22Rv1 (cell line): ENCODE measurements at regions not wholly inside any gene's neighbourhood (a gene's known extent, or its start where the extent isn't known, plus 50 kb on each side); places are given as distances from the start of the nearest gene placed in this dataset.

Source experiments
- ZFX ChIP-seq: fragments of 450-650 bp; IDR thresholded peaks from 2 replicates; pipeline ENCODE4 v1.6.1; 2017; ENCODE audit warnings: antibody characterized with exemption, borderline replicate concordance
- TF ChIP-seq, protein P1 (sequence below): fragments of 450-650 bp; IDR thresholded peaks from 2 replicates; pipeline ENCODE4 v1.5.1; 2017; ENCODE audit warnings: mild to moderate bottlenecking

- TF ChIP-seq, protein P1, sequence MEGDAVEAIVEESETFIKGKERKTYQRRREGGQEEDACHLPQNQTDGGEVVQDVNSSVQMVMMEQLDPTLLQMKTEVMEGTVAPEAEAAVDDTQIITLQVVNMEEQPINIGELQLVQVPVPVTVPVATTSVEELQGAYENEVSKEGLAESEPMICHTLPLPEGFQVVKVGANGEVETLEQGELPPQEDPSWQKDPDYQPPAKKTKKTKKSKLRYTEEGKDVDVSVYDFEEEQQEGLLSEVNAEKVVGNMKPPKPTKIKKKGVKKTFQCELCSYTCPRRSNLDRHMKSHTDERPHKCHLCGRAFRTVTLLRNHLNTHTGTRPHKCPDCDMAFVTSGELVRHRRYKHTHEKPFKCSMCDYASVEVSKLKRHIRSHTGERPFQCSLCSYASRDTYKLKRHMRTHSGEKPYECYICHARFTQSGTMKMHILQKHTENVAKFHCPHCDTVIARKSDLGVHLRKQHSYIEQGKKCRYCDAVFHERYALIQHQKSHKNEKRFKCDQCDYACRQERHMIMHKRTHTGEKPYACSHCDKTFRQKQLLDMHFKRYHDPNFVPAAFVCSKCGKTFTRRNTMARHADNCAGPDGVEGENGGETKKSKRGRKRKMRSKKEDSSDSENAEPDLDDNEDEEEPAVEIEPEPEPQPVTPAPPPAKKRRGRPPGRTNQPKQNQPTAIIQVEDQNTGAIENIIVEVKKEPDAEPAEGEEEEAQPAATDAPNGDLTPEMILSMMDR: no peak
- no peak for TF ChIP-seq ZFX
Observed at GRCh38 chr6:105900125-105900937, 185.8 kb upstream of the PRDM1 start.
